HUES64 (cell line): ENCODE measurements at regions not wholly inside any gene's neighbourhood (a gene's known extent, or its start where the extent isn't known, plus 50 kb on each side); places are given as distances from the start of the nearest gene placed in this dataset.

Experiments used
- H3K27ac ChIP-seq: 2 replicates; pipeline ENCODE4 v1.7.0; 2013; ENCODE audit warnings: low read depth, low read length, inconsistent platforms
- H3K27me3 ChIP-seq: 2 replicates; pipeline ENCODE4 v1.6.1; 2013; ENCODE audit warnings: mild to moderate bottlenecking, low read length; ENCODE audit not compliant: insufficient read depth
- H3K36me3 ChIP-seq: 2 replicates; pipeline ENCODE4 v1.6.1; 2013; ENCODE audit warnings: mild to moderate bottlenecking, low read length; ENCODE audit not compliant: insufficient read depth
- H3K4me1 ChIP-seq: 2 replicates; pipeline ENCODE4 v1.6.1; 2013; ENCODE audit warnings: mild to moderate bottlenecking, low read length, moderate library complexity; ENCODE audit not compliant: insufficient read depth
- H3K4me3 ChIP-seq: 2 replicates; pipeline ENCODE4 v1.5.1; 2013; ENCODE audit warnings: mild to moderate bottlenecking, low read length, moderate library complexity
- H3K9ac ChIP-seq: 2 replicates; pipeline ENCODE4 v1.6.1; 2013; ENCODE audit warnings: mild to moderate bottlenecking, low read depth, low read length
- H3K9me3 ChIP-seq: 2 replicates; pipeline ENCODE4 v1.6.1; 2013; ENCODE audit warnings: low read depth, low read length; ENCODE audit not compliant: insufficient read depth
- WGBS: fragments of 150-250, 120-280 bp; methylation state at CpG from one replicate; pipeline ENCODE4 v1.1.7; 2013; ENCODE audit warnings: missing lambda C conversion rate; 5-methylcytosine and 5-hydroxymethylcytosine counted together

DNA sequence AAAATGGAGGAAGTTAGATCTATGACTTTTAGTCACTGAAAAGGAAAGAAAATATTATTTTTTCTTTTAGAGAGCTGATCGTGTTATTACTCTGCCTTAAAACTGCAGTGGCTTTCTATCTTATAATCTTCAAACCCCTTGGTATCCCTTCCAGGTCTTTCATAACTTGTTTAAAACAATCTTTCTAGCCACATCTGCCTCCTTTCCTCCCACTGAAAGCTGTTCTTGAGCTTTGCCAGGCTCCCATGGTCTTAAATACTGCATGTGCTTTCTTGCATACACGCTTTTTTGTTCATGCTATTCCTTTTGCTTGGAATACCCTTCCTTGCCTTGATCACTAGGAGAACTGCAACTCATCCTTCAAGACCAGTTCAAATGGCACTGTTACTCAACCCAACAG, 65.9 kb upstream of the GADD45A start:
- Histone ChIP-seq H3K9me3 (no peaks in the 10 kb centered on the region), H3K27me3 (no peaks in the 10 kb centered on the region), H3K4me3 (no peak overlapping the region), H3K27ac (no peak overlapping the region), H3K4me1 (no peaks in the 10 kb centered on the region), H3K36me3 (no peaks in the 10 kb centered on the region), H3K9ac (no peak overlapping the region)
- WGBS, result 96% methylated on average over 2 of the region's 2 CpGs

DNA sequence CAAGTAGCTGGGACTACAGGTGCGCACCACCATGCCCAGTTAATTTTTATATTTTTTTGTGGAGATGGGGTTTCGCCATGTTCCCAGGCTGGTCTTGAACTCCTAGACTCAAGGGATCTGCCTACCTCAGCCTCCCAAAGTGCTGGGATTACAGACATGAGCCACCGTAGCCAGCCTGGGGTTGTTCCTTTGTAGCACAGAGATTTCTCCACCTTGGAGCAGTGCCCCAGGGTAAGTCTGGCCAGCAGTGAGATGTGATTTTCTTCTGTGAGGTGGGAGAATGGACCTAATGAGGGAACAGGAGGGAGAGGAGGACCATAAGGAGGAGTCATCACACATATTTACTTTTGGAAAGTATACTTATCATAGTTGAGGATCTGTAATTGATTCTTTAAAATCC, 61.1 kb upstream of the GADD45A start:
- no peaks in the 10 kb centered on the region for H3K27me3 ChIP-seq
- 90% methylated on average over 3 of the region's 3 CpGs for WGBS
- H3K36me3 ChIP-seq, result no peaks in the 10 kb centered on the region
- H3K27ac ChIP-seq, result no peak overlapping the region
- H3K9me3 ChIP-seq, result no peaks in the 10 kb centered on the region
- H3K4me3 ChIP-seq, result no peak overlapping the region
- no peaks in the 10 kb centered on the region for H3K4me1 ChIP-seq
- H3K9ac ChIP-seq, result no peak overlapping the region

- no peak overlapping the region for H3K27ac ChIP-seq
- H3K36me3 ChIP-seq, result no peaks in the 10 kb centered on the region
- 96% methylated on average over 2 of the region's 2 CpGs for WGBS
- no peaks in the 10 kb centered on the region for H3K9me3 ChIP-seq
- H3K4me1 ChIP-seq, result no peaks in the 10 kb centered on the region
- no peaks in the 10 kb centered on the region for H3K27me3 ChIP-seq
- no peak overlapping the region for H3K9ac ChIP-seq
- no peak overlapping the region for H3K4me3 ChIP-seq
These were observed 60.3 kb upstream of the GADD45A start for GRCh38 chr1:67624680-67625079.

GRCh38 chr1:67626090-67626860, 58.7 kb upstream of the GADD45A start:
- Histone ChIP-seq H3K4me3 (no peak overlapping the region), H3K9ac (no peak overlapping the region), H3K27me3 (no peaks in the 10 kb centered on the region), H3K36me3 (no peaks in the 10 kb centered on the region), H3K4me1 (no peaks in the 10 kb centered on the region), H3K9me3 (no peaks in the 10 kb centered on the region), H3K27ac (no peak overlapping the region)
- 93% methylated on average over 4 of the region's 4 CpGs for WGBS

GRCh38 chr1:67626861-67627235, 58.2 kb upstream of the GADD45A start:
- Histone ChIP-seq H3K36me3 (no peaks in the 10 kb centered on the region), H3K4me1 (no peaks in the 10 kb centered on the region), H3K27me3 (no peaks in the 10 kb centered on the region), H3K9me3 (no peaks in the 10 kb centered on the region), H3K27ac (no peak overlapping the region), H3K9ac (no peak overlapping the region), H3K4me3 (no peak overlapping the region)
- WGBS, result 100% methylated on average over 1 of the region's 1 CpG

- H3K4me3 ChIP-seq, result no peak overlapping the region
These were observed 57.7 kb upstream of the GADD45A start for GRCh38 chr1:67627336-67627735.

DNA sequence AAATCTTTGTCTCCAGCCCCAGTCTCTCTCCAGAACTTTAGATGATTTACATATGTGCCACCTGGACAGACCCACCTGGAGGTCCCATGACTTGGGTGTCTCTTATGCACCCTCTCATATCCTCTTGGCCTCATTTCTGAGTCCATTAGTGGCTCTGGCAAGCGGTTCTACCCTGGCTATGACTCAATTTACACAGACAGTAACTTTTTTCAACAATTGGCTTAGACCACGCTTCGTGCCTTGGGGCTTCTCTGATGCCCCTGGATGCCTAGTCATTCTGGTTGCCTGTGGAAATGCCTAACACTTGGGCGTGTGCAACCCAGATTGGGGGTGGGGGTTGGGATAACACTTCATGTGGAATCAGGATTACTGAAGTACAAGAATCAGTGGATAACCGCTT, 57.1 kb upstream of the GADD45A start:
- no peak overlapping the region for H3K27ac ChIP-seq
- H3K36me3 ChIP-seq, result no peaks in the 10 kb centered on the region
- no peak overlapping the region for H3K4me3 ChIP-seq
- no peaks in the 10 kb centered on the region for H3K27me3 ChIP-seq
- WGBS, result 90% methylated on average over 5 of the region's 5 CpGs
- no peaks in the 10 kb centered on the region for H3K9me3 ChIP-seq
- no peaks in the 10 kb centered on the region for H3K4me1 ChIP-seq
- no peak overlapping the region for H3K9ac ChIP-seq

More at GRCh38 chr1:67627336-67627735, 57.7 kb upstream of the GADD45A start:
- H3K9ac ChIP-seq, result no peak overlapping the region
- 92% methylated on average over 3 of the region's 3 CpGs for WGBS
- H3K9me3 ChIP-seq, result no peaks in the 10 kb centered on the region
- H3K4me1 ChIP-seq, result no peaks in the 10 kb centered on the region
- H3K36me3 ChIP-seq, result no peaks in the 10 kb centered on the region
- H3K27me3 ChIP-seq, result no peaks in the 10 kb centered on the region
- no peak overlapping the region for H3K27ac ChIP-seq

DNA sequence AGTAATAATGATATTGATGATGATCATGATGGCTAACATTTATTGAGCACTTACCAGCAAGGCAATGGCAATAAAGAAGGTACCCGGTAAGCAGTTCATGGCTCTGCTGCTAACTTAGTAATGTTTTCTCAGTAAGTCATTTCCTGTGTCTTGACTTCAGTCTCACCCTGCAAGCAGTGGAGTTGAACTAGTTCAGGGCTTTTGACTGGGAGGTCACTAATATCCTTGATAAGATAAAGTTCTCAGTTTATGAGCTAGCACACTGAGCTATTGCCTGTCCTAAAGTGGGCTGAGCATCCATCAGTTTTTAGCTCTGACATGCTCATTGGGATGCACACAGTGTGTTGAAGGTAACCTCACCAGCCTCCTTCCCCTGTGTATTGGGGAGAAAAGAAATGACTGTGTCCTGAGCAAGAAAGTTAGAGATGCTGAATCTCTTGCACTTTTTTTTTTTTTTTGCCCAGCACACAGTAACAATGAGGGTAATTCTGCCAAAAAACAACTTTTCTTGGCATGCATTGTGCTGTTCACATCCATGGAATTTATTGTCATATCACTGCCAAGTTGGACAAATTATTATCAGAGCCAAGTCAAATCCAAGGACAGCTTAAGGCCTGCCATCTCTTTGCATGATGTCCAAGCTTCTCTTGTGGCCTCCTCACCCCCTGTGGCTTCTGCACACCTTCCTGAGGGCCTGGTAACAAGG, 55.5 kb upstream of the GADD45A start:
- Histone ChIP-seq H3K36me3 (no peaks in the 10 kb centered on the region), H3K9ac (no peak overlapping the region), H3K4me3 (no peak overlapping the region), H3K4me1 (no peaks in the 10 kb centered on the region), H3K27me3 (no peaks in the 10 kb centered on the region), H3K27ac (no peak overlapping the region), H3K9me3 (no peaks in the 10 kb centered on the region)
- WGBS, result 89% methylated on average over 1 of the region's 1 CpG

GRCh38 chr1:67630438-67631045, 54.5 kb upstream of the GADD45A start:
- no peaks in the 10 kb centered on the region for H3K27me3 ChIP-seq
- no peak overlapping the region for H3K27ac ChIP-seq
- H3K4me1 ChIP-seq, result no peaks in the 10 kb centered on the region
- WGBS, result 100% methylated on average over 1 of the region's 2 CpGs
- H3K9me3 ChIP-seq, result no peaks in the 10 kb centered on the region
- no peaks in the 10 kb centered on the region for H3K36me3 ChIP-seq
- H3K9ac ChIP-seq, result no peak overlapping the region
- H3K4me3 ChIP-seq, result no peak overlapping the region

DNA sequence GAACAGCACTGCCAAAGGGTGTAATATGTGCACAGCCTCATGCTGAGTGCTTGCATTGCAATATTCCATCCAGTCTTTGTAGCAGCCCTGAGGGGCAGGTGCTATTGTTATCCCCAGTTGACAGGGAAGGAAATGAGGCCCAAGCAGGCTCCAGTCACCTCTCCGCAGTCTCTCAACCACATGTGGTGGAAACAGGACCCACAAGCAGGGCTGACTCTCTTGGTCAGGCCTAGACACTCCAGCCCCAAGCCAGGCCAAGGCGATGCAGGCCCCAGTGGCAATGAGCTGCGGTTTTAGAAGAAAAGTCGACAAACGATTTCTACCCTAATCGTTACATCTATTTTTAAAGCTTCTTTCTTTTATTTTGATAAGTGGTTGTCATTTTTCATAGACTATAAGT, 52.6 kb upstream of the GADD45A start:
- no peaks in the 10 kb centered on the region for H3K36me3 ChIP-seq
- H3K27ac ChIP-seq, result no peak overlapping the region
- no peaks in the 10 kb centered on the region for H3K9me3 ChIP-seq
- 95% methylated on average over 3 of the region's 6 CpGs for WGBS
- no peaks in the 10 kb centered on the region for H3K27me3 ChIP-seq
- no peaks in the 10 kb centered on the region for H3K4me1 ChIP-seq
- H3K9ac ChIP-seq, result no peak overlapping the region
- H3K4me3 ChIP-seq, result no peak overlapping the region

- Histone ChIP-seq H3K27ac (no peak overlapping the region), H3K4me3 (no peak overlapping the region), H3K27me3 (no peaks in the 10 kb centered on the region), H3K9ac (no peak overlapping the region), H3K9me3 (no peaks in the 10 kb centered on the region), H3K36me3 (no peaks in the 10 kb centered on the region), H3K4me1 (no peaks in the 10 kb centered on the region)
- 90% methylated on average over 10 of the region's 10 CpGs for WGBS
These were observed 52.0 kb upstream of the GADD45A start for GRCh38 chr1:67632811-67633655.
